GM21515 (cell line): ENCODE measurements at regions not wholly inside any gene's neighbourhood (a gene's known extent, or its start where the extent isn't known, plus 50 kb on each side); places are given as distances from the start of the nearest gene placed in this dataset.
"Not testable (repeated sequence)": the region's sequence is repeated elsewhere in the genome, so short reads cannot be mapped to it uniquely, and the experiment has no call there.

Source experiments
- ATAC-seq: cut with Tn5 transposase; IDR thresholded peaks from one replicate; pipeline ENCODE4 v1.9.1; 2021; ENCODE audit not compliant: unreplicated experiment

DNA sequence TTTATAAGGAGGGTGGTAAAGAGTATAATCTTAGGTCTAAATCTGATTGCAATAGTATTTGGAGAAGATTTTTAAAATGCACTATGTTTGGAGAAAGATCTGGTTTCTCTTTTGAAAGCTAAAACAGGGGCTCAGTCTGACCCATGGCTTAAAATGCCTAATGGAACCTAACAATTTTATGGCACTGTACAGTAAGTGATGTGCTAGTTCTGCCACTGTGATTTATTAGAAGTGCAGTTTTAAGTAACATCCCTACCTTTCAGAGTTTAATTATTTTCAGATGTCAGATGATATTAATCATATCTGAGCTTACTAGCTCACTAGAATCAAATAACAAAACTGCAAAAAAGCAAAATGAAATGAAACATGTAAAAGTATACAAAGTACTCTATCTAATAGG, 514.7 kb upstream of the KCND2 start:
- ATAC-seq = no peak

DNA sequence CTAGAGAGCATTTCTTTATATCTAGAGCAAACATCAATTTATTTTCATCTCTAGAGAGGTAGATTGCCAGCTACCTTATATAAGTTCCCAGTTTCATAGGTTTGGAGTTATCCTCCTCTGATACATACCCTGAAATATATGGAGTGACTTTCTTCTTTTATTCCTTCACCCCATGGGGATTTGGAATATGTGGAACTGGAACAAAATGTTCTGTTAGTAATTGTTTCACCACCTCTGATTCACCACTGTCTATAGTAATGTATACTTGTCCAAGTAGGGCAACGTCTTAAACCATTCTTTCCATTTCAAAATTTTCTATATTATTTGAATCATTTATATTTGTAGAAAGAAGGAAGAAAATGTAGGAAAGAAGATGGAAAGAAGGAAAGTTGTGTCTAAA, 511.2 kb upstream of the KCND2 start:
- no peak for ATAC-seq

DNA sequence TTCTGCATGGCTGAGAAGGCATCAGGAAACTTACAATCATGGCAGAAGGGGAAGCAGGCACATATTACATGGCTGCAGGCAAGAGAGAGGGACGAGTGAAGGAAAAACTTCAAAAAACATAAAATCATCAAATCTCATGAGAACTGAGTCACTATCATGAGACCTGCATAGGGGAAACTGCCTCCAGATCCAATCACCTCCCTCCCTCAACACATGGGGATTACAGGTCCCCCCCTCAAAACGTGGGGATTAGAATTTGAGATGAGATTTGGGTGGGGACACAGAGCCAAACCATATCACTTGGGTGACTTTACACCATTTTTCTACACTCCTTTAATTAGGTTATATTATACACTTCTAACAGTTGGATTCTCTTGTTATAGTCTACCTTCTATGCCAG, 490.7 kb upstream of the KCND2 start:
- ATAC-seq = no peak

DNA sequence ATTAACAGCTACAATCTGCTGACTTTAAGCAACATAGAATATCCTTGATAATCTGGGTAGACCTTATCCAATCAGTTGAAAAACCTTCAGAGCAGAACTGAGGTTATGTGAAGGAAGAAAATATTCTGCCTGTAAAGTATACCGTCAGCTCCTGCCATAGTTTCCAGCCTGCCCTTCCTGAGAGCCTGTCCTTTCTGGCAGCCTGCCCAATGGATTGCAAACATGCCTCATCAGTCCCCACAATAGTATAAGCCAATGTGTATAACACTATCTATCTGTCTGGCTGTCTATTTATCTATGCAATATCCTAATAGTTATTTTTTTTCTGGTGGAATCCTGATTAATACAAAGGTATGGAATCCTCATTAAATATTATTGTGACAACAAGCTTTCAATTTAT, 489.2 kb upstream of the KCND2 start:
- no peak for ATAC-seq

DNA sequence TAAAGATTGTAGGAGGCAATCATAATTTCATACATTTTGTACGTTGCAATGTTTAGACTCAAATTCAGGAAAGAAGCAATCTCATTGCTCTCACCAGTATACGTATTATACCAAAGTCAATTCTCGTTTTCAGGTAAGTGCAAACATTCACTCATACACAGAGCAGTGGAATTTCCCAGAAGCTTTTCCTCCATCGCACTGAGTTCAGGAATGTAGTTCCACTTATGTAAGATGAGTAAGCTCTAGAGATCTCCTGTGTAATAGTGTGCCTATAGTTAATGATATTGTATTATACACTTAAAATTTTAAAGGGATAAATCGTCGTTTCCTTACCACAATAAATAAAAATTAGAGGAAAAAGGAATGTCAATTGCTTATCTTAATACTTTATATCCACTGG, 470.8 kb upstream of the KCND2 start:
- ATAC-seq = no peak

DNA sequence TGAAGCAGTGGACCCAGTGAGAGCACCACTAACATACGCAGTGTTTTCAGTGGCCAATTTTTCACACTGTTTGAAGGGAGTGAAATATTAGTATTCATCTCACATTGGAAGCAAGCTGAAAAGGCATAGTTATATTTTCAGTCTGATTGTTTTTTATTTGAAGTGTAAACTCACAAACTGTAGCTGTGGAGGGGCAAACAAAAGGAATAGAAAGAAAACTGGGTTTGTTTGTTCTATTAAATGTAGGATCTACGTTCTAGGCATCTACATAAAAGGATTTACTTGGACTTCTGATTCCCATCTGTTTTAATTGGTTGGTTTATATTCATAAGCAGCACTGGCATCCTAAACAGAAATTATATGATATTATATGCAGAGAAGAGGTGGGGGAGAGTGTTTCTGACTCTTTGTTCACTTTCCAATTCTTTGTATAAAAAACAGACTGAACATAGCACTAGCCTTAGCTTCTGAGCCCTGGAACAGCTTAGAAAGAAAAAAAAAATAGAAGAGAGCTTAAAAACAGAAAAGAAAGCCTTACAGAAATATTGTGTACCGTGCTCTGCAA, 447.8 kb upstream of the KCND2 start:
- no peak for ATAC-seq

DNA sequence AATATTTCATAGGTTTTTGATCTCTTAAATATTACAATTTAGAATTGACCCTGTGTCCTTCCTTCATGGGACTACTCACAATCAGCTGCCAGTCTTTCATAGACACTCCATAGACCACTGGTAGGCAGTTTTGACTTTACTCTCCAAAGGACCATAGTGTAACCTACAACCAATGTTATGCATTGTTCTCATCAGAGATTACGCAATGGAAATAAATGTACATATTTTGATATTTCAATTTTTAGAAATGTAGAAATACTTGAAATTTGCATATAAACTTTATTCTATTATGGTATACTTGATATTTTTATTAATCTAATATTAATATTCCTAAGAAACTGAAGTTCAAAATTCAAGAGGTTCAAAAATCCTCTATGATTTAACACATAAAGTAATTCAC, 446.4 kb upstream of the KCND2 start:
- no peak for ATAC-seq

DNA sequence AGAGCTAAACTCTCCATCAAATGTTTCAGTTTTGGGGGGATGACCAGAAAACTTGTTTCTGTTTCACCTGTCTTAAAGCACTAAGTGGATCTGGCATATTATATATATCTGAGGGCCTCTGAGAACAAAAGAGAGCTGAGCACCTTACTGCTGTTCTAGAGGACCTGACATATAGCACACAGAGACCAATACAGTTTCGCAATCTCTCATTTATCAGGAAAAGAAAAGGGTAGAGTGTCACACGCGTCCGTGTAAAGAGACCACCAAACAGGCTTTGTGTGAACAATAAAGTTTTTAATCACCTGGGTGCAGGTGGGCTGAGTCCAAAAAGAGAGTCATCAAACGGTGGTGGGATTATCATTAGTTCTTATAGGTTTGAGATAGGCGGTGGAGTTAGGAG, 434.5 kb upstream of the KCND2 start:
- no peak for ATAC-seq

DNA sequence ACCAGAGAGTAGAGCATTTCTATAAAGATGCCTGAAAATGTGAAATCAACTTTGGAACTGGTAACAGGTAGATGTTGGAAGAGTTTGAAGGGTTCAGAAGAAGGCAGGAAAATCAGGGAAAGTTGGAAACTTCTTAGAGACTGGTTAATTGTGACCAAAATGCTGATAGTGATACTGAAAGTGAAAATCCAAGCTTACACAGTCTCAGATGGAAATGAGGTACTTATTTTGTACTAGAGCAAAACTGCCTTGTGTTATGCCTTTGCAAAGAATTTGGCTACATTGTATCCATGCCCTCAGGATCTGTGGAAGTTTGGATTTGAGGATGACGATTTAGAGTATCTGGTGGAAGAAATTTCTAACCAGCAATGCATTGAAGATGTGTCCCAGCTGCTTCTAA, 430.6 kb upstream of the KCND2 start:
- ATAC-seq = no peak

DNA sequence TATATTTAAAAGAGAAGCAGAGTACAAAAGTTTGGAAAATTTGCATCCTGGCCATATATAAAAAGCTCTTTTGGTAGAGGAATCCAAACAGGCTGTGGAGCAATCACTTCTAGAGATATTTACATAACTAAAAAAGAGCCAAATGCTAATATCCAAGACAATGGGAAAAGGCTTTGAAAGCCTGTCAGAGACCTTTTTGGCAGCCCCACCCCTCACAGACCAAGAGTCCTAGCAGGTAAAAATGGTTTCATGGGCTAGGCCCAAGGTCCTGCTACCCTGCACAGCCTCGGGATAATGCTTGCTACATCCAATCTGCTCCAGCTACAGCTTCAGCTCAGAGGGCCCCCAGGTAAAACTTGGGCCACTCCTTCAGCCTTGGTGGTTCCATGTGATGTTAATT, 430.2 kb upstream of the KCND2 start:
- ATAC-seq = no peak

DNA sequence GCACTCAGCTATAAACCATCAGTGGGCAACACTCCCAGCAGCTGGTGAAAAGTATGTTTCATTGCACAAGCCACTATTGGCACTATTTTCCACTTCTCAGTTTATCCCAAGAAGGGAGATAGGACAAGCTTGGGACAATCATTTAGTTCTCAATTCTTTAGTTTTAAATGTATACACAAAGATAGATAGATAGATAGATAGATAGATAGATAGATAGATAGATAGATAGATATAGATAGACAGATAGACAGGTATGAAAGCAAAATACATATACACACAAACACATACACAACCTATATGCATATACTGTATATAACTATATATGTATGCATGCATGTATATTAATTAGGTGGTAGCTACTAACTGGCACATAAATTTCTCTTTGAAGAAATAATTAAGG, 411.6 kb upstream of the KCND2 start:
- no peak for ATAC-seq

DNA sequence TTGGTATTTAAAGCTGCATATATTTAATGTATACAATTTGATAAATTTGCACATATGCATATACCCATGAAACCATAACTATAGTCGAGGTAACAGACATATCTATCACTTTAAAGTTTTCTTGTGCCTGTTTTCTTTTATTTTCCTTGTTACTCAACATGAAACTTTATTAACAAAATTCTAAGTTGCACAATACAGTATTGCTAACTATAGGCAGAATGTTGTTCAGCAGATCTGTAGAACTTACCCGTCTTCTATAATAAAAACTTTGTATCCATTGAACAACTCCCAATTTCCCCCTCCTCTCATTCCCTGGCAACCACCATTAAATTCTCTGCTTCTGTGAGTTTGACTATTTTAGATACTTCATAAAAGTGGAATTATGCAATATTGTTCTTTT, 404.6 kb upstream of the KCND2 start:
- no peak for ATAC-seq

DNA sequence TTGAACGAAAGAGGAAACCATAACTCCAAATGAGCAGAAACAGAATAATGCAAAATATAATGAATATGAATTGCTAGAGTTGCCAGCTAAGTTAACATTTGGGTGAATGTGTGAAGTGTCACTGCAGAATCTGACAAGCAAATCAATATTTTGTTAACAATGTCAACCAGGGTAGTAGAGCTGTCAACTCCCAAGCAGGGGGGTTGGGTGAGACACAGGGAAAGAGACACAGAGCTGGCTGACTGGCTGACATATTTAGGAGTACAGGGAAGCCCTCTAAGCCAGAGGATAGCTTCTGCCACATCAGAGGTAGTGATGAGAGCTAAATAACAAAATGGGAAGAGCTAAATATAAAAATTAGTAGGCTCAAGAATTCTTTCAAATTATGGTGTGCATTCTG, 393.1 kb upstream of the KCND2 start:
- no peak for ATAC-seq

DNA sequence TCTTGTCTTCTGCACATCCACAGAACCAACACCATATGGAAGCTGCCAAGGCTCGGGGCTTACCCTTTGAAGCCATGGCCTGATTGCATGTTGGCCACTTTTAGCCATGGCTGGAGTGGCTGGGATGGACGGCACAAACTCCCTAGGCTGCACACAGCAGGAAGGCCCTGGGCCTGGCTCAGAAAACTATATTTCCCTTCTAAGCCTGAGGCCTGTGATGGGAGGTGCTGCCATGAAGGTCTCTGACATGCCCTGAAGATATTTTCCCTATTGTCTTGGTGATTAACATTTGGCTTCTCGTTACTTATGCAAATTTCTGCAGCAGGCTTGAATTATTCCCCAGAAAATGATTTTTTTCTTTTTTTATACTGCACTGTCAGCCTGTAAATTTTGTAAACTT, 387.0 kb upstream of the KCND2 start:
- ATAC-seq = no peak

DNA sequence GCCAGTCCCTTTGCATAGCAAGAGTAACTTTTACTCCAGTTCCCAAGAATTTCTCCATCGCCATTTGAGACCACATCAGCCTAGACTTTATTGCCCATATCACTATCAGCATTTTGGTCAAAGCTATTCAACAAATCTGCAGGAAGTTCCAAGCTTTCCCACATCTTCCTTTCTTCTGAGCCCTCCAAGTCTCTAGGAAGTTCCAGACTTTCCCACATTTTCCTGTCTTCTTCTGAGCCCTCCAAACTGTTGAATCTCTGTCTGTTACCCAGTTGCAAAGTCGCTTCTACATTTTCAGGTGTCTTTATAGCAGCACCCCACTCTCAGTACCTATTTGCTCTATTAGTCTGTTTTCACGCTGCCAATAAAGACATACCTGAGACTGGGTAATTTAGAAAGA, 386.4 kb upstream of the KCND2 start:
- not testable (repeated sequence) for ATAC-seq

DNA sequence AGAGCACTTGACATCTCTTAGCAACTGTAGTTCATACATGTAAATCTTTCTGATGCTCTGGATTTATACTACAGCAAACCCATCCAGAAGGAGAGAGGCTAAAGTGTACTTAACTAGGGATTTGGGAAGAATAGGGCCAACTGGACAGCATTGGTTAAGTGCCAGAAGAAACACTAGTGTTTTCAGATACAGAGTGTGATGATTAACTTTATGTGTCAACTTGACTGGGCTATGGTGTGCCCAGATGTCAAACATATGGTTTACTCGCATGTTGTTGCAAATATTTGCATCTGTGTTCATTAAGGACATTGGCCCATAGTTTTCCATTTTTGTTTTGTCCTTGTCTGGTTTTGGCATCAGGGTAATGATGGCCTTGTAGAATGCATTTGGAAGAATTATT, 384.7 kb upstream of the KCND2 start:
- ATAC-seq = no peak

DNA sequence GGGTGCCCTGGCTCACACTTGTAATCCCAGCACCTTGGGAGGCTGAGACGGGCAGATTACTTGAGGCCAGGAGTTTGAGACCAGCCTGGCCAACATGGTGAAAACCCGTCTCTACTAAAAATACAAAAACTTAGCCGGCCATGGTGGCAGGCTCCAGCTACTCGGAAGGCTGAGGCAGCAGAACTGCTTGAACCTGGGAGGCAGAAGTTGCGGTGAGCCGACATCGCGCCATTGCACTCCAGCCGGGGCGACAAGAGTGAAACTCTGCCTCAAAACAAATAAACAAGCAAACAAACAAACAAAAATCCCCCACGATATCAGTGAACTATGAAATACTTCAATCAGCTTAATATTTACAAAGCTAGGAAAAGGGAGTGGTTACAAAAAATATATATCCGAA, 382.3 kb upstream of the KCND2 start:
- ATAC-seq = no peak

DNA sequence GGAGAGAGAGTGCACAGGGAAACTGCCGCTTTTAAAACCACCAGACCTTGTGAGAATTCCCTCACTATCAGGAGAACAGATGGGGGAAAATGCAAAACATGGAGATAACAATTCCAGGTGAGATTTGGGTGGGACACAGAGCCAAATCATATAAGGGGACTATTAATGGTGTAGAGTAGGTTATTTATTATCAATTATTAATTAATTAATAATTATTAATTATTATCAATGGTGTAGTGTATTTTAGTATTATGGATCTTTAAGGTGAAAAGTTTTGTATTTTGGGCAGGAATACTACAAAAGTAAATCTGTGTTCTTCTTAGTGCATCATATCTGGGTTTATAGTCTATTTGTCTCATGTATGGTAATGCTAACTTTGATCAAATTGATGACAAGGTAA, 377.7 kb upstream of the KCND2 start:
- no peak for ATAC-seq

DNA sequence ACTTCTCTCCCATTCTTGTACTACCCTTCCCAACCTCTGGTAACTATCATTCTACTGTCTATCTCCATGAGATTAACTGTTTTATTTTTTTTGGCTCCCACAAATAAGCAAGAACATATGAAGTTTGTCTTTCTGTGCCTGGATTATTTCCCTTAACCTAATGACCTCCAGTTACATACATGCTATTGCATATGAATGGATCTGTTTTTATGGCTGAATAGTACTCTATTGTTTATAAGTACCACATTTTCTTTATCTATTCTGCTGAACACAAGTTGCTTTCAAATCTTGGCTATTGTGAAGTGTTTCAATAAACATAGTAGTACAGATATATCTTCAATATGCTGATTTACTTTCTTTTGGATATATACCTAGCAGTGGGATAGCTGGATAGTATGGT, 376.6 kb upstream of the KCND2 start:
- no peak for ATAC-seq

DNA sequence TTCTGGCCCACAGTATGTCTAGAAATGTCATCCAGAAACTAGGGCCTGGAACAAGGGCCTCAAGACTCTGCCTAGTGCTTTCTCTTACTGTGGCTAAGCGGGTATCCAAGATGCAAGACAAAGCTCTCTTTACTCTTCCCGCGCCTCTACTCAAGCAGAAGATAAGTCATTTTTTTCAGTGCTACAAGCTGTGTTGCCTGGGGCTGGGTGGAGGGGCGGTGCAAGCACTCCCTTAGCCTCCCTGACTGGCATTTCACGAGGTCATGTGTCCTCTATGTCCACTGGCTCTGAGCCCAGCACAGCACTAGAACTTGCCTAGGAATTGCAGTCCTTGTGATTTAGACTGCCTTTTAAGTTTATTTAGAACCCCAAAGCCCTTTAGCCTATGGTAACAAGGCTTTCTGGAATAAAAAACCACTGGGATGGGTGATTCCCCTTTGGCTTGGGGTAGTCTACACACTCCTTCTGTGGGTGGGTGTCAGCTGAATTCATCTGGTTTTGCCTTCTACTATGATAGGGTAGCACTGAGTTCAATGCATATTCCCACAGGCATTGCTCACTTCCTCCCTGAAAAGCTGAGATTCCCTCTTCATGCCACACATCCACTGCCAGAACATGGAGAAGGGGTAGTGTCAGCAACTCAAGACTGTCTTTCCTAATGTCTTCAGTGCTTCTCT, 371.8 kb upstream of the KCND2 start:
- no peak for ATAC-seq

DNA sequence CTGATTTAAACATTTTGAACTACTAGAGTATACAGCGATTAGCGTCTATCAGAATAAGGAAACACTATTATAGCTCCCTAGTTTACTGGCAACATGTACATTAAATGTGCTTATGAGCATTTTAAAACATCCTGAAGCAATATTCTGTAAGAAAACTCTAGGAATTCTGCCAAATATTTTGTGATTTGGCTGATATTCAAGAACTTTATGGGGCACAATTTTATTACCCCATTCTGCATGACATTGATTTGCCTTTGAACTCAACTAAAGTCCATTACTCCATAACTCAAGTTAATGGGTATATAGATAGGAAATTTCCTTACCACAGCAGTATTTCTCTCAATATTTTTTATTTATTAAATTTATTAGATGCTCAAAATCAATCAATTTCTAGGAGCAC, 369.9 kb upstream of the KCND2 start:
- no peak for ATAC-seq

DNA sequence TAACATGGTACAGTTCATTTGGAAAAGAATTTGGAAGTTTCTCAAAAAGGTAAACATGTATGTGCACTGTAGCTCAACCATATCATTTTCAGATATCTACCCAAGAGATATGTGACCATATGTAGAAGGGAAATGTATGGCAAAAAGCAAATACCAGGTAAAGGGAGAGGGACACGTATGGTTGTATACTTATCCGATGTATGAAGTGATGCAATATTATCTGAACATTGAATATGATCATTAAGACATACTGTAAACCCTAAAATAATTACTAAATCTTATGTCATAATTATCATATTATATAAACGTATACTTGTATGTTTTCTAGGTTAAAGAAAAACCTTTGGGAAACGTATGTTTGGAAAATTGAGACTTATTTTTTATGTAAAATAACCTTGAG, 367.5 kb upstream of the KCND2 start:
- no peak for ATAC-seq

DNA sequence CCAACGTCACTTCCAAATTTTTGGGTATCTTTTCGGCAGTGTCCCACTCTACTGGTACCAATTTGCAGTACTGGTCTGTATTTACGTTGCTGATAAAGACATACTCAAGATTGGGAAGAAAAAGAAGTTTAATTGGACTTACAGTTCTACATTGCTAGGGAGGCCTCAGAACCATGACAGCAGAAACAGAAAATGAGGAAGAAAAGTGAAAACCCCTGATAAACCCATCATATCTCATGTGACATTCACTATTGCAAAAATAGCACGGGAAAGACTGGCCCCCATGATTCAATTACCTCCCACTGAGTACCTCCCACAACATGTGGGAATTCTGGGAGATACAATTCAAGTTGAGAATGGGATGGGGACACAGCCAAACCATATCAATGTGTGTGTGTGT, 364.0 kb upstream of the KCND2 start:
- no peak for ATAC-seq
